Panc1 (cell line): ENCODE measurements at regions not wholly inside any gene's neighbourhood (a gene's known extent, or its start where the extent isn't known, plus 50 kb on each side); places are given as distances from the start of the nearest gene placed in this dataset.

ENCODE experiments used
- ATAC-seq: fragments of 200-7000 bp; cut with Tn5 transposase; 2 replicates; pipeline ENCODE4 v1.9.1; 2020; ENCODE audit warnings: mild to moderate bottlenecking, moderate library complexity
- BruUV-seq: library from RNA; stranded (reverse); fragments of 400-500 nt; replicated peaks from 2 replicates; lab custom pipeline; 2021; lab: Mats Ljungman, UMichigan
- CTCF ChIA-PET: fragments of 300-600 bp; sonication (Branson Sonifier 250); formaldehyde crosslinking; loops from one replicate; lab custom pipeline; 2022; ENCODE audit warnings: antibody characterized with exemption; lab: Charles Lee
- POLR2A ChIA-PET: fragments of 300-600 bp; sonication (Branson Sonifier 250); formaldehyde crosslinking; loops from one replicate; lab custom pipeline; 2022; ENCODE audit warnings: antibody characterized with exemption; lab: Charles Lee
- DNase-seq: peaks from one replicate; pipeline ENCODE4 v3.0.0-alpha.2; 2010; ENCODE audit warnings: low read depth, low spot score
- H3K27ac ChIP-seq: 2 replicates; pipeline ENCODE4 v1.5.1; 2011; ENCODE audit warnings: mild to moderate bottlenecking, low read length, inconsistent platforms
- H3K27me3 ChIP-seq: fragments of 200-500 bp; sonication (Bioruptor generic); 2 replicates; pipeline ENCODE4 v1.6.0; 2014; ENCODE audit warnings: low read length, inconsistent platforms; ENCODE audit not compliant: control insufficient read depth, insufficient read depth
- H3K36me3 ChIP-seq: fragments of 200-500 bp; sonication (Bioruptor generic); 2 replicates; pipeline ENCODE4 v1.5.1; 2014; ENCODE audit warnings: inconsistent platforms, mild to moderate bottlenecking, low read length, moderate library complexity; ENCODE audit not compliant: control insufficient read depth, insufficient read depth
- H3K4me1 ChIP-seq: 2 replicates; pipeline ENCODE4 v1.5.1; 2011; ENCODE audit warnings: inconsistent platforms, mild to moderate bottlenecking, low read length, moderate library complexity; ENCODE audit not compliant: control insufficient read depth, insufficient read depth
- H3K4me3 ChIP-seq, 2 experiments: 2 replicates each; pipeline ENCODE4 v1.5.1; 2011 to 2012; ENCODE audit warnings: low read depth in 2 of 2, low read length in 2 of 2, mild to moderate bottlenecking in 2 of 2, inconsistent platforms in 1 of 2, moderate library complexity in 1 of 2
- H3K9me3 ChIP-seq: fragments of 200-500 bp; sonication (Bioruptor generic); 2 replicates; pipeline ENCODE4 v1.5.1; 2014; ENCODE audit warnings: low read depth, mild to moderate bottlenecking, inconsistent platforms, low read length, moderate library complexity; ENCODE audit not compliant: control insufficient read depth, insufficient read depth
- POLR2AphosphoS5 ChIP-seq: IDR thresholded peaks from 2 replicates; pipeline ENCODE4 v1.6.1; 2012; ENCODE audit warnings: mild to moderate bottlenecking, low read depth, low read length, moderate library complexity
- SIN3A ChIP-seq: IDR thresholded peaks from 2 replicates; pipeline ENCODE4 v1.6.1; 2012; ENCODE audit warnings: low read depth, mild to moderate bottlenecking, low read length, moderate library complexity, borderline replicate concordance; ENCODE audit not compliant: insufficient read depth
- TCF7L2 ChIP-seq: IDR thresholded peaks from 2 replicates; pipeline ENCODE4 v1.6.1; 2011; ENCODE audit warnings: mild to moderate bottlenecking, low read depth, low read length, inconsistent platforms
- in situ Hi-C: cut with HindIII; loops from 2 replicates; pipeline ENCODE4 v1.10.0; 2016; ENCODE audit warnings: low sequenced_read_pairs, low pct_unique_long_range_greater_than_20kb
- intact Hi-C: fragments of 100-400 bp; cut with micrococcal nuclease; formaldehyde crosslinking; loops from one replicate; pipeline ENCODE4 v1.10.0; 2022; ENCODE audit not compliant: unreplicated experiment
- TF ChIP-seq, protein P1 (sequence below): fragments of 450-650 bp; IDR thresholded peaks from 2 replicates; pipeline ENCODE4 v1.5.1; 2017; ENCODE audit warnings: mild to moderate bottlenecking
- TF ChIP-seq, protein P2 (sequence below), 2 experiments: IDR thresholded peaks; 2 replicates each; pipeline ENCODE4 v1.6.1; 2011 to 2012; ENCODE audit warnings: low read depth in 2 of 2, control low read depth in 1 of 2, low read length in 1 of 2, mild to moderate bottlenecking in 1 of 2, moderate library complexity in 1 of 2; ENCODE audit not compliant: insufficient read depth in 1 of 2

DNA sequence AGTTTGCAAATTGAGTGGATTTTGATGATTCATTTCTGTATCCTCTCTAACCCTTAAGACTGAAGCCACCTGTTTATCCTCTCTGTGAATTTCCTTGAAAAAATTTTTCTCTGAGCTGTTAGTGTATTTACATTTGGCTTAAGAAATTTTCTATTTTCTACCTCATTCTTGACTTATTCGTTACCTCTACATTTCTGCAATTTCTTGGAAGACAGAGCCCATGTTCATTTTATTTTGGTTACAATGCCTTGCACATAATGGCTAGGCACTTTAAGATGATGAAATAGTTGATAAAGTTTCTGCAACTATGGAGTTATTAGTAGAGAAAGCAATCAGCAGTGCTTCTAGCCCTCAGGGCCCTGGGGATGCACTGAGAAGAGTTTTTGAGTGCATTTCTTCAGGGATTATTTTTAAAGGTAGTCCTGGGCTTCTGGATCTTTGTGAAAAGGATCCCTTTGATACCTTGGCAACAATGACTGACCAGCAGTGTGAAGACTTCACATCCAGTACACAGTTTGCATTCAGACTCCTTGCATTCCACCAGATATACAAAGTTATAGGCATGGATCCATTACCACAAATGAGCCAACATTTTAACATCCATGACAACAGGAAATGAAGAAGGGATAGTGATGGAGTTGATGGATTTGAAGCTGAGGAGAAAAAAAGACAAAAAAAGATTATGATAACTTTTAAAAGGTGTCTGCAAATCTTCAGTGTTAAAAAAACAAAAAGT lies 68.2 kb downstream of the CH25H start:
- Histone ChIP-seq H3K9me3 (no peaks in the 10 kb centered on the region), H3K27me3 (no peaks in the 10 kb centered on the region; the same call in 1 of the 2 replicates), H3K4me1 (no peaks in the 10 kb centered on the region), H3K36me3 (no peaks in the 10 kb centered on the region), H3K4me3 (no peak overlapping the region), H3K27ac (no peak overlapping the region)
- ChIA-PET CTCF (no interaction called here), POLR2A (no interaction called here)
- TF ChIP-seq SIN3A (no peak), POLR2AphosphoS5 (no peak), TCF7L2 (no peak)
- TF ChIP-seq, protein P1, sequence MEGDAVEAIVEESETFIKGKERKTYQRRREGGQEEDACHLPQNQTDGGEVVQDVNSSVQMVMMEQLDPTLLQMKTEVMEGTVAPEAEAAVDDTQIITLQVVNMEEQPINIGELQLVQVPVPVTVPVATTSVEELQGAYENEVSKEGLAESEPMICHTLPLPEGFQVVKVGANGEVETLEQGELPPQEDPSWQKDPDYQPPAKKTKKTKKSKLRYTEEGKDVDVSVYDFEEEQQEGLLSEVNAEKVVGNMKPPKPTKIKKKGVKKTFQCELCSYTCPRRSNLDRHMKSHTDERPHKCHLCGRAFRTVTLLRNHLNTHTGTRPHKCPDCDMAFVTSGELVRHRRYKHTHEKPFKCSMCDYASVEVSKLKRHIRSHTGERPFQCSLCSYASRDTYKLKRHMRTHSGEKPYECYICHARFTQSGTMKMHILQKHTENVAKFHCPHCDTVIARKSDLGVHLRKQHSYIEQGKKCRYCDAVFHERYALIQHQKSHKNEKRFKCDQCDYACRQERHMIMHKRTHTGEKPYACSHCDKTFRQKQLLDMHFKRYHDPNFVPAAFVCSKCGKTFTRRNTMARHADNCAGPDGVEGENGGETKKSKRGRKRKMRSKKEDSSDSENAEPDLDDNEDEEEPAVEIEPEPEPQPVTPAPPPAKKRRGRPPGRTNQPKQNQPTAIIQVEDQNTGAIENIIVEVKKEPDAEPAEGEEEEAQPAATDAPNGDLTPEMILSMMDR = no peak
- TF ChIP-seq, protein P2, sequence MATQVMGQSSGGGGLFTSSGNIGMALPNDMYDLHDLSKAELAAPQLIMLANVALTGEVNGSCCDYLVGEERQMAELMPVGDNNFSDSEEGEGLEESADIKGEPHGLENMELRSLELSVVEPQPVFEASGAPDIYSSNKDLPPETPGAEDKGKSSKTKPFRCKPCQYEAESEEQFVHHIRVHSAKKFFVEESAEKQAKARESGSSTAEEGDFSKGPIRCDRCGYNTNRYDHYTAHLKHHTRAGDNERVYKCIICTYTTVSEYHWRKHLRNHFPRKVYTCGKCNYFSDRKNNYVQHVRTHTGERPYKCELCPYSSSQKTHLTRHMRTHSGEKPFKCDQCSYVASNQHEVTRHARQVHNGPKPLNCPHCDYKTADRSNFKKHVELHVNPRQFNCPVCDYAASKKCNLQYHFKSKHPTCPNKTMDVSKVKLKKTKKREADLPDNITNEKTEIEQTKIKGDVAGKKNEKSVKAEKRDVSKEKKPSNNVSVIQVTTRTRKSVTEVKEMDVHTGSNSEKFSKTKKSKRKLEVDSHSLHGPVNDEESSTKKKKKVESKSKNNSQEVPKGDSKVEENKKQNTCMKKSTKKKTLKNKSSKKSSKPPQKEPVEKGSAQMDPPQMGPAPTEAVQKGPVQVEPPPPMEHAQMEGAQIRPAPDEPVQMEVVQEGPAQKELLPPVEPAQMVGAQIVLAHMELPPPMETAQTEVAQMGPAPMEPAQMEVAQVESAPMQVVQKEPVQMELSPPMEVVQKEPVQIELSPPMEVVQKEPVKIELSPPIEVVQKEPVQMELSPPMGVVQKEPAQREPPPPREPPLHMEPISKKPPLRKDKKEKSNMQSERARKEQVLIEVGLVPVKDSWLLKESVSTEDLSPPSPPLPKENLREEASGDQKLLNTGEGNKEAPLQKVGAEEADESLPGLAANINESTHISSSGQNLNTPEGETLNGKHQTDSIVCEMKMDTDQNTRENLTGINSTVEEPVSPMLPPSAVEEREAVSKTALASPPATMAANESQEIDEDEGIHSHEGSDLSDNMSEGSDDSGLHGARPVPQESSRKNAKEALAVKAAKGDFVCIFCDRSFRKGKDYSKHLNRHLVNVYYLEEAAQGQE (IDR thresholded peaks at IDR 0.05; ENCODE audit: insufficient read depth in 1 of 2, low read depth in 2 of 2, low read length in 1 of 2) = no peak
- intact Hi-C loops (no loop called here), in situ Hi-C loops (no loop called here)
- BruUV-seq = no TSS peak
- DNase-seq = no peak
- no peak for ATAC-seq

DNA sequence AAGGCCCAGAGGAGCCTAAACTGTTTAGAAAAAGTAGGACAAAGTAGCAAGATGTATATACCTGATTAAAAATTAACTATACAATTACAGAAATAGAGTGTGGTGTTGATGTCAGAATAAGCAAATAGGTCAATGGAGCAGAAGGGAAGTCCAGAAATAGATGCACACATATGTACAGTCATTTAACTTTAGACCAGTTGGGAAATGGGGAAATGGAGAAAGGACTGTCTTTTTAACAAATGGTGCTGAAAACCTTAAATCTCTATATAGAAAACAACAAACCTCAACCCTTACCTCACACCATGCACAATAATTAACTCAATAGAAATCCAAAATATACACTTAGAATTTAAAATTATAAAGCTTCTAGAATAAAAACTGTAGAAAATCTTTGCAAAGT lies 72.2 kb downstream of the CH25H start:
- H3K36me3 ChIP-seq = no peaks in the 10 kb centered on the region
- H3K4me1 ChIP-seq = no peaks in the 10 kb centered on the region
- in situ Hi-C loops = no loop called here
- ChIA-PET POLR2A (no interaction called here), CTCF (no interaction called here)
- ATAC-seq (no peak), DNase-seq (no peak)
- intact Hi-C loops = no loop called here
- BruUV-seq = no TSS peak
- H3K9me3 ChIP-seq = no peaks in the 10 kb centered on the region
- no peak overlapping the region for H3K27ac ChIP-seq
- H3K27me3 ChIP-seq = no peaks in the 10 kb centered on the region
- TF ChIP-seq, protein P1 = no peak
- no peak for TF ChIP-seq TCF7L2
- TF ChIP-seq, protein P2 (IDR thresholded peaks at IDR 0.05; ENCODE audit: insufficient read depth in 1 of 2, low read depth in 2 of 2, low read length in 1 of 2) = no peak
- TF ChIP-seq SIN3A = no peak
- TF ChIP-seq POLR2AphosphoS5 = no peak
- no peak overlapping the region for H3K4me3 ChIP-seq
